H9 (cell line): ENCODE measurements at regions not wholly inside any gene's neighbourhood (a gene's known extent, or its start where the extent isn't known, plus 50 kb on each side); places are given as distances from the start of the nearest gene placed in this dataset.

ENCODE experiments used
- DNase-seq: peaks from one replicate; pipeline ENCODE4 v3.0.0-alpha.2; 2017
- H2AFZ ChIP-seq: one replicate; pipeline ENCODE4 v1.6.1; 2013; ENCODE audit warnings: mild to moderate bottlenecking, low read length, control low read depth, moderate library complexity
- H2AK5ac ChIP-seq: 2 replicates; pipeline ENCODE4 v1.6.1; 2013; ENCODE audit warnings: low read length, control low read depth, mixed read lengths; ENCODE audit not compliant: insufficient read length
- H2BK120ac ChIP-seq: one replicate; pipeline ENCODE4 v1.6.1; 2013; ENCODE audit warnings: low read depth, mild to moderate bottlenecking, low read length, control low read depth, inconsistent platforms; ENCODE audit not compliant: poor library complexity, severe bottlenecking
- H2BK12ac ChIP-seq: 2 replicates; pipeline ENCODE4 v1.6.1; 2013; ENCODE audit warnings: low read length, control low read depth, mixed read lengths, low read depth; ENCODE audit not compliant: insufficient read length
- H2BK15ac ChIP-seq: 2 replicates; pipeline ENCODE4 v1.6.1; 2013; ENCODE audit warnings: low read depth, low read length, control low read depth
- H2BK20ac ChIP-seq: one replicate; pipeline ENCODE4 v1.6.1; 2013; ENCODE audit warnings: low read depth, mild to moderate bottlenecking, low read length, control low read depth, inconsistent platforms; ENCODE audit not compliant: poor library complexity, severe bottlenecking
- H2BK5ac ChIP-seq: 2 replicates; pipeline ENCODE4 v1.6.1; 2013; ENCODE audit warnings: low read length, control low read depth, mixed read lengths; ENCODE audit not compliant: insufficient read length
- H3K14ac ChIP-seq: 2 replicates; pipeline ENCODE4 v1.6.1; 2013; ENCODE audit warnings: low read length, control low read depth; ENCODE audit not compliant: insufficient read depth
- H3K18ac ChIP-seq: 2 replicates; pipeline ENCODE4 v1.6.1; 2013; ENCODE audit warnings: low read depth, mild to moderate bottlenecking, mixed read lengths, low read length, control low read depth; ENCODE audit not compliant: insufficient read length
- H3K23ac ChIP-seq: 2 replicates; pipeline ENCODE4 v1.6.1; 2013; ENCODE audit warnings: low read length, control low read depth, mixed read lengths, low read depth; ENCODE audit not compliant: insufficient read length
- H3K23me2 ChIP-seq: 2 replicates; pipeline ENCODE4 v1.6.1; 2013; ENCODE audit warnings: low read depth, mild to moderate bottlenecking, mixed read lengths, low read length, control low read depth; ENCODE audit not compliant: insufficient read length, poor library complexity, severe bottlenecking
- H3K27ac ChIP-seq: 2 replicates; pipeline ENCODE4 v1.5.1; 2013; ENCODE audit warnings: low read length, control low read depth, mixed read lengths, low read depth; ENCODE audit not compliant: insufficient read length
- H3K27me3 ChIP-seq: 2 replicates; pipeline ENCODE4 v1.6.1; 2013; ENCODE audit warnings: low read length, control low read depth, inconsistent platforms; ENCODE audit not compliant: insufficient read depth
- H3K4ac ChIP-seq: 2 replicates; pipeline ENCODE4 v1.6.1; 2013; ENCODE audit warnings: low read depth, mild to moderate bottlenecking, control low read depth, inconsistent platforms, low read length, moderate library complexity
- H3K4me1 ChIP-seq: 2 replicates; pipeline ENCODE4 v1.6.1; 2013; ENCODE audit warnings: low read length, control low read depth, inconsistent platforms; ENCODE audit not compliant: insufficient read depth
- H3K4me2 ChIP-seq: 2 replicates; pipeline ENCODE4 v1.6.1; 2013; ENCODE audit warnings: low read length, control low read depth, mixed read lengths; ENCODE audit not compliant: insufficient read length, insufficient read depth
- H3K56ac ChIP-seq: 2 replicates; pipeline ENCODE4 v1.6.1; 2013; ENCODE audit warnings: low read depth, mild to moderate bottlenecking, mixed read lengths, low read length, control low read depth; ENCODE audit not compliant: insufficient read length
- H3K79me1 ChIP-seq: 2 replicates; pipeline ENCODE4 v1.6.1; 2013; ENCODE audit warnings: low read depth, mild to moderate bottlenecking, moderate library complexity, low read length, control low read depth, inconsistent platforms; ENCODE audit not compliant: insufficient read depth, poor library complexity, severe bottlenecking
- H3K79me2 ChIP-seq: 2 replicates; pipeline ENCODE4 v1.6.1; 2013; ENCODE audit warnings: low read length, control low read depth, inconsistent platforms; ENCODE audit not compliant: insufficient read depth
- H3K9ac ChIP-seq: 2 replicates; pipeline ENCODE4 v1.6.1; 2013; ENCODE audit warnings: low read length, control low read depth, mixed read lengths; ENCODE audit not compliant: insufficient read length; ENCODE audit errors: extremely low read depth
- H3K9me3 ChIP-seq: one replicate; pipeline ENCODE4 v1.6.1; 2013; ENCODE audit warnings: low read depth, low read length, inconsistent platforms; ENCODE audit not compliant: control insufficient read depth
- H3T11ph ChIP-seq: one replicate; pipeline ENCODE4 v1.6.1; 2013; ENCODE audit warnings: mild to moderate bottlenecking, low read length, control low read depth, inconsistent platforms
- H4K20me1 ChIP-seq: one replicate; pipeline ENCODE4 v1.6.1; 2013; ENCODE audit not compliant: control insufficient read depth, insufficient read length, insufficient read depth
- H4K5ac ChIP-seq: 2 replicates; pipeline ENCODE4 v1.6.1; 2013; ENCODE audit warnings: low read depth, mild to moderate bottlenecking, mixed read lengths, low read length, control low read depth; ENCODE audit not compliant: insufficient read length
- H4K8ac ChIP-seq: replicated peaks from 2 replicates; pipeline ENCODE4 v1.6.1; 2013; ENCODE audit warnings: low read length, control low read depth, mixed read lengths, low read depth; ENCODE audit not compliant: insufficient read length
- H4K91ac ChIP-seq: 2 replicates; pipeline ENCODE4 v1.6.1; 2013; ENCODE audit warnings: low read depth, mild to moderate bottlenecking, moderate library complexity, mixed read lengths, low read length, control low read depth; ENCODE audit not compliant: insufficient read length
- H3K27ac Mint-ChIP-seq, 3 experiments: 2 replicates in 2 of 3; 3 replicates in 1 of 3; pipeline ENCODE4 v1.8.0; 2020 to 2021; ENCODE audit warnings: mixed read lengths in 3 of 3, mild to moderate bottlenecking in 1 of 3, moderate library complexity in 1 of 3
- H3K27me3 Mint-ChIP-seq: 2 replicates; pipeline ENCODE4 v1.8.0; 2021; ENCODE audit warnings: low read depth, mild to moderate bottlenecking, moderate library complexity, mixed read lengths
- H3K36me3 Mint-ChIP-seq, 3 experiments: 2 replicates in 2 of 3; 3 replicates in 1 of 3; pipeline ENCODE4 v1.8.0; 2020 to 2021; ENCODE audit warnings: low read depth in 3 of 3, mixed read lengths in 3 of 3; ENCODE audit not compliant: insufficient read depth in 1 of 3
- H3K4me1 Mint-ChIP-seq, 2 experiments: 2 replicates each; pipeline ENCODE4 v1.8.0; 2020; ENCODE audit warnings: mixed read lengths in 2 of 2
- H3K4me3 Mint-ChIP-seq, 2 experiments: 2 replicates in 1 of 2; 3 replicates in 1 of 2; pipeline ENCODE4 v1.8.0; 2020 to 2021; ENCODE audit warnings: mild to moderate bottlenecking in 2 of 2, mixed read lengths in 2 of 2, moderate library complexity in 1 of 2
- H3K9me3 Mint-ChIP-seq, 2 experiments: 2 replicates in 1 of 2; 3 replicates in 1 of 2; pipeline ENCODE4 v1.8.0; 2020; ENCODE audit warnings: mild to moderate bottlenecking in 2 of 2, mixed read lengths in 2 of 2, moderate library complexity in 1 of 2
- TF ChIP-seq, protein P1 (sequence below): fragments of 200-600 bp; sonication (generic); conservative IDR thresholded peaks from 3 replicates; pipeline ENCODE4 v1.8.0; 2021; ENCODE audit warnings: antibody characterized with exemption, mild to moderate bottlenecking

DNA sequence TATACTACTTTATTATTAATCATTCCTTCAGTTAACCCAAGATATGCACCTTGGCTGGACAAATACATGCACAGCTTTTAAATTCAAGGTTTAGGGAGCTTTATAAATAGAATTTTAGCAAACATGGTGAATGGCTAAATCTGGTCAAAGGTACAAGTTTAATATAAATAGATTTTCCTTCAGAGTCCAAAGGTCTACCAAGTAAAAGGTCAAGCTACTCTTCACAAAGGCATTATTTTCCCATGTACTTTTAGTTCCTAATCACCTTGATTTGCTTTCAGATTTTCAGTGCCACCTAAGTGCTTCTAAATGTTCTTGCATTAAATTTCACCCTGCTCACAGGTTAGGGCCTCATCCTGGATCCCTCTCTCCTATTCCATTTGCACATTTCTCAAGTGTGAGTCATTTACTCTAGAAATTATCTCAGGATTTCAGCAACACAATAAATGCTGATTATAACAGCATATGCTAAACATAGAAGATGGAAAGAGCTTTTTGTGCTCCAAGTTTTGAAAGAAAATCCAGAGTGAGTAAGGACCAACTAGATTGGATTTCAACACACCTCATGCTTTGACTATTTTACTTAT, 459.4 kb upstream of the ITGA1 start:
- Mint-ChIP-seq H3K4me1 (peaks cover 12 to 14% of the 10 kb centered on the region in 2 experiments), H3K27ac (no peak overlapping the region; a peak in 1 of 7 replicates), H3K9me3 (peaks cover 3 to 10% of the 10 kb centered on the region in 2 experiments; a peak in 4 of 5 replicates), H3K27me3 (no peaks in the 10 kb centered on the region; the same call in 1 of the 2 replicates), H3K4me3 (no peak overlapping the region; a peak in 1 of 5 replicates), H3K36me3 (peaks cover 6 to 11% (median 10%) of the 10 kb centered on the region in 3 experiments; a peak in 4 of 7 replicates)
- TF ChIP-seq, protein P1, sequence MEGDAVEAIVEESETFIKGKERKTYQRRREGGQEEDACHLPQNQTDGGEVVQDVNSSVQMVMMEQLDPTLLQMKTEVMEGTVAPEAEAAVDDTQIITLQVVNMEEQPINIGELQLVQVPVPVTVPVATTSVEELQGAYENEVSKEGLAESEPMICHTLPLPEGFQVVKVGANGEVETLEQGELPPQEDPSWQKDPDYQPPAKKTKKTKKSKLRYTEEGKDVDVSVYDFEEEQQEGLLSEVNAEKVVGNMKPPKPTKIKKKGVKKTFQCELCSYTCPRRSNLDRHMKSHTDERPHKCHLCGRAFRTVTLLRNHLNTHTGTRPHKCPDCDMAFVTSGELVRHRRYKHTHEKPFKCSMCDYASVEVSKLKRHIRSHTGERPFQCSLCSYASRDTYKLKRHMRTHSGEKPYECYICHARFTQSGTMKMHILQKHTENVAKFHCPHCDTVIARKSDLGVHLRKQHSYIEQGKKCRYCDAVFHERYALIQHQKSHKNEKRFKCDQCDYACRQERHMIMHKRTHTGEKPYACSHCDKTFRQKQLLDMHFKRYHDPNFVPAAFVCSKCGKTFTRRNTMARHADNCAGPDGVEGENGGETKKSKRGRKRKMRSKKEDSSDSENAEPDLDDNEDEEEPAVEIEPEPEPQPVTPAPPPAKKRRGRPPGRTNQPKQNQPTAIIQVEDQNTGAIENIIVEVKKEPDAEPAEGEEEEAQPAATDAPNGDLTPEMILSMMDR, result no peak
- H2BK5ac ChIP-seq, result no peak overlapping the region
- no peak overlapping the region for H2AK5ac ChIP-seq
- no peak overlapping the region for H2BK20ac ChIP-seq
- no peak overlapping the region for H2BK12ac ChIP-seq
- H3T11ph ChIP-seq, result no peak overlapping the region
- no peak overlapping the region for H3K27ac ChIP-seq
- H3K4me1 ChIP-seq, result no peaks in the 10 kb centered on the region; the same call in none of the 2 replicates
- H3K79me1 ChIP-seq, result no peaks in the 10 kb centered on the region
- H3K56ac ChIP-seq, result no peak overlapping the region
- no peak for DNase-seq
- H3K79me2 ChIP-seq, result no peaks in the 10 kb centered on the region
- no peak overlapping the region for H2BK15ac ChIP-seq
- H3K23me2 ChIP-seq, result no peaks in the 10 kb centered on the region
- no peaks in the 10 kb centered on the region for H3K27me3 ChIP-seq
- no peak overlapping the region for H2AFZ ChIP-seq
- H3K14ac ChIP-seq, result no peak overlapping the region
- no peak overlapping the region for H3K4ac ChIP-seq
- H3K18ac ChIP-seq, result no peak overlapping the region
- no peaks in the 10 kb centered on the region for H4K20me1 ChIP-seq
- H3K9ac ChIP-seq, result no peak overlapping the region
- no peak overlapping the region for H4K8ac ChIP-seq
- H2BK120ac ChIP-seq, result no peak overlapping the region
- H3K9me3 ChIP-seq, result no peaks in the 10 kb centered on the region
- H4K91ac ChIP-seq, result no peak overlapping the region
- H3K23ac ChIP-seq, result no peak overlapping the region
- no peak overlapping the region for H3K4me2 ChIP-seq
- no peak overlapping the region for H4K5ac ChIP-seq
